Activated CD8-positive, alpha-beta memory T cell treated with anti-CD3 and anti-CD28 coated beads for 36 hours (primary cell): ENCODE measurements at regions not wholly inside any gene's neighbourhood (a gene's known extent, or its start where the extent isn't known, plus 50 kb on each side); places are given as distances from the start of the nearest gene placed in this dataset.
"Not testable (repeated sequence)": the region's sequence is repeated elsewhere in the genome, so short reads cannot be mapped to it uniquely, and the experiment has no call there.

Experiments
- CTCF ChIA-PET: fragments of 350-600 bp; sonication (Branson Sonifier 250); formaldehyde crosslinking; loops from one replicate; lab custom pipeline; 2021; ENCODE audit warnings: antibody characterized with exemption; lab: Charles Lee
- POLR2A ChIA-PET: fragments of 350-600 bp; sonication (Branson Sonifier 250); formaldehyde crosslinking; loops from one replicate; lab custom pipeline; 2021; ENCODE audit warnings: antibody characterized with exemption; lab: Charles Lee

GRCh38 chr16:47834485-47835024 lies 321.2 kb downstream of the ABCC12 start:
- ChIA-PET CTCF (no interaction called here), POLR2A (no interaction called here)

GRCh38 chr16:47833771-47834170 lies 322.0 kb downstream of the ABCC12 start:
- POLR2A ChIA-PET, result no interaction called here
- CTCF ChIA-PET, result no interaction called here

GRCh38 chr16:47829850-47830600 lies 325.8 kb downstream of the ABCC12 start:
- CTCF ChIA-PET, result interaction anchor here (1.1 kb wide), 1 partner anchor 28 kb away, joined by 3 read pairs; no protein-coding TSS in a partner anchor
- POLR2A ChIA-PET, result no interaction called here

DNA sequence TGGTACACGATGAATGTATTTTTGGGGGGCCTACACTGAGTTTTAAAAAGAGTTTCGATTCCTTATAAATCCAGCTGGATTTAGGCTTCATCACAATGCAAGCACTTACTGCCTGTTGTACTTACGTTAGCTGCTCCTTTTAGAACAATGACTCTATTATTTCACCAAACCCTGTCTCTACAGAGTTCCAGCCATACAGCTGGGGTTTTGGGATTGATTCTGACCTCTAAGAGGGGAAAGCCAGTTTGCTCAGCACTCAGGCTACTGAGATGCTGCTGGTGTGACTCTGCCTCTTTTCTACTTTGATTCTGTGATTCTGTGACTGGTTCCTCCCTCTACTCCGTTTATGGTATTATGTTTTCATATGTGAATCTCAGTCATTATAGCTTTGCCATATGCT lies 329.7 kb downstream of the ABCC12 start:
- POLR2A ChIA-PET, result no interaction called here
- CTCF ChIA-PET, result no interaction called here

DNA sequence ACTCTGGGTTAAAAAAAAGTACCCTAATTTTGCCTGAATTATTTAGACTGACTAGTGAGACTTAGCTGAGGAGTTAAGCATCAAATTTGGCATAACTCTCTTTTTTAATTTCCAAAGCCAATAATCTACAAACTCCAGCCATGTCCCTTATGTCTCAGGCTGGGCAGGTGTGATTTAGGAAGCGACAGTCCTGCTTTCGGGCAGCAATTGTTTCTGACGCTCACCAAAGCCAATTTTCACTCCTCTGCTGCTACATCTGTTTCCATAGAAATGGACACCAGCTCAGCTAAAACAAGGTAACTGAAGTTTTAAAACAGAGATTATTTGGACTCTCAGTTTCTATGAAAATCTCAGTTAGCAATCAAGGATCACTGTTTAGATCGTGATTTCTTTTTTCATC lies 338.7 kb downstream of the ABCC12 start:
- ChIA-PET CTCF (interaction anchor here (0.6 kb wide), 1 partner anchor 380 kb away, joined by 4 read pairs; no protein-coding TSS in a partner anchor), POLR2A (no interaction called here)

DNA sequence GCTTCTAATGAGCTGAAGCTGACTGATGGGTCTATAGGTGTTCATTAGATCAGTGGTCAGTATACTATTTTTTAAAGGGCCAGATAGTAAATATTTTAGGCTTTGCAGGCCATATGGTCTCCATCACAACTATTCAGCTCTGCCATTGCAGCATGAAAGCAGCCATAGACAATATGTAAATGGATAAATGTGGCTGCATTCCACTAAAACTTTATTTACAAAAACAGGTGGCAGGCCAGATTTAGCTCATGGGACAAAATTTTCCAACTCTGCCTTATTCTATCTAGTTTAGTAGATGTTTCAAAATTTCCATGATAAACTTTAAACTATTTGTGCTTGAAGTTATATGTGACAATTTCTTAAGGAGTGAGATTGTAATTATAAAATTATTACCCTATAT lies 339.3 kb downstream of the ABCC12 start:
- CTCF ChIA-PET, result no interaction called here
- POLR2A ChIA-PET, result no interaction called here

DNA sequence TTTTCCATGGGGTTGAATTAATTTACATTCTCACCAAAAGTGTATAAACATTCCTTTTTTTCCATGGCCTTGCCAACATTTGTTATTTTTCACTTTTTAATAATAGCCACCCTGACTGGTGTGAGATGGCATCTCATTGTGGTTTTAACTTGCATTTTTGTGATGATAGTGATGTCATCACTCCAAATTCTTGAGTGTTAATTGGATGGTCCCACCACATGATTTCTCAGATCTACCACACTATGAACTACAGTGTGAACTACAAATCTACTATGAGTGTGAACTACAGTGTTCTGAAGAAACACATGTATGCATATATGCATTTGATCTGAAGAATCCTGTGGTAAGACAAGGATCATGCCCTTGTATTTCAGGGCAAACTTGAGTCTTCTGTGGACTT lies 340.1 kb downstream of the ABCC12 start:
- POLR2A ChIA-PET, result no interaction called here
- CTCF ChIA-PET, result no interaction called here

DNA sequence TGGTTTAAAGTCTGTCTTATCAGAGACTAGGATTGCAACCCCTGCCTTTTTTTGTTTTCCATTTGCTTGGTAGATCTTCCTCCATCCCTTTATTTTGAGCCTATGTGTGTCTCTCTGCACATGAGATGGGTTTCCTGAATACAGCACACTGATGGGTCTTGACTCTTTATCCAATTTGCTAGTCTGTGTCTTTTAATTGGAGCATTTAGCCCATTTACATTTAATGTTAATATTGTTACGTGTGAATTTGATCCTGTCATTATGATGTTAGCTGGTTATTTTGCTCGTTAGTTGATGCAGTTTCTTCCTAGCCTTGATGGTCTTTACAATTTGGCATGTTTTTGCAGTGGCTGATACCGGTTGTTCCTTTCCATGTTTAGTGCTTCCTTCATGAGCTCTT lies 344.0 kb downstream of the ABCC12 start:
- CTCF ChIA-PET, POLR2A ChIA-PET: not testable (repeated sequence)

DNA sequence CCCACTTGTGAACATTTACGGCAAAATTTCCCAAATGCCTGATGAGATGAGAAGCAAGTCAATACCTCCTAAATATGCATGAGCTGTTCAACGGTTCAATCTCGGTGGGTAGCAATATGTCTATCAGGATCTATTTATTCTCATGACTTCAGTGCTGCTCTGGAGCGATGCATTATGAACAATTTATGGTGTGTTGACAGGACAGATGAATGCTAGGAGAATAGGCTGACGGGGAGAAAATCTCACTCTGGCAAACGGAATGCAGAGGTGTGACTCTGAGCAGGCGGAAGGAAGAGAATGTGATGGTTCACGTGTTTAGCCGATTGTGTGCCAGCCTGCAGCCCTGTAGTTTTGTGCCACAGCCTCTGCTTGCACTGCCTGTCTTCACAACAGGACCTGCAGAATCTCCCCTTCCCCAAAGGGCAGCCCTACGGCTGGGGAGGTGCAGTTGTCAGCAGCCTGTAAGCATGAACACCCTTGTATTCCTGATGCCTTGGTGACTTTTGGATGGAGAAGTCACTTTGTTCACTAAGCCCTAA lies 345.2 kb downstream of the PHKB start:
- POLR2A ChIA-PET, result no interaction called here
- CTCF ChIA-PET, result no interaction called here

GRCh38 chr16:47787696-47788095 lies 326.6 kb downstream of the PHKB start:
- CTCF ChIA-PET, result no interaction called here
- POLR2A ChIA-PET, result no interaction called here

- CTCF ChIA-PET, result no interaction called here
- POLR2A ChIA-PET, result no interaction called here
Observed at GRCh38 chr16:47781673-47782072, 320.5 kb downstream of the PHKB start.

- POLR2A ChIA-PET, result no interaction called here
- CTCF ChIA-PET, result no interaction called here
Observed at GRCh38 chr16:47780213-47780875, 319.2 kb downstream of the PHKB start.

DNA sequence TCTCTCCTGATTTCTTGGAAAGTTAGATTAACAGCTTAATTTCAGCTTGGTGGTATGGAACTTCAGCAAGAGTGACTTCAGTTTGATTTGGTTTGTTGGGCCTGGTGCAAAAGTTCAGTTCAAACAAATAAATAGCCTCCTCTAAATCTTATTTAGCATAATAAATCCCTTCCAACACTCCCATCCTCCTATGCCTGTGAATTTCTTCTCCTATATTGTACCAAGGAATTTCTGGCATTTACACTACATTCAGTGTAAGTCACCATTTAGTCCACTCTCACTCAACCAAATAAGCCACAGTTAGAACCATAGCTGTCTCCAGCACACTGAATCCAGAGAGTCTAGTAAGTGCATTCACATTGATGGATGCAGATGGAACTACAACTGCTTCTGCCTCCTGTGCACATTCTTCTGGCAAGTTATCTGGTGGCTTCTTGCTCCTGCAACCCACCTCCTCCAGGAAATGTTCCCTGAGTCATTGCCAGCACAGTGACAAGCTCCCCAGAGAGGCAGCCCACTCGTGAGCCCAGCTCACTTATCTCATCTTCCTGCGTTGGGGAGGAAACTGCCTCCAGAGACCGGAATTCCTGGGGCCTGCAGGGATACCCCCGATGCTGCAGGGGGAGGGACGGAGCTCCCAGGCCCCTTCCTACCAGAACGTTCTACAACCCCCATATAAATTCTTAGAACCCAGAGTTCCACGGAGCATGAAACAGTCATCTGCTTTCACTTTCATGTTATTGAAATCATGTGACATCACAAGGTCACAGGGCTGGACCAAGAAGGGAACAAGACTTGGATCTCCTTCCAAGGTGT lies 318.3 kb downstream of the PHKB start:
- CTCF ChIA-PET, result no interaction called here
- POLR2A ChIA-PET, result no interaction called here

DNA sequence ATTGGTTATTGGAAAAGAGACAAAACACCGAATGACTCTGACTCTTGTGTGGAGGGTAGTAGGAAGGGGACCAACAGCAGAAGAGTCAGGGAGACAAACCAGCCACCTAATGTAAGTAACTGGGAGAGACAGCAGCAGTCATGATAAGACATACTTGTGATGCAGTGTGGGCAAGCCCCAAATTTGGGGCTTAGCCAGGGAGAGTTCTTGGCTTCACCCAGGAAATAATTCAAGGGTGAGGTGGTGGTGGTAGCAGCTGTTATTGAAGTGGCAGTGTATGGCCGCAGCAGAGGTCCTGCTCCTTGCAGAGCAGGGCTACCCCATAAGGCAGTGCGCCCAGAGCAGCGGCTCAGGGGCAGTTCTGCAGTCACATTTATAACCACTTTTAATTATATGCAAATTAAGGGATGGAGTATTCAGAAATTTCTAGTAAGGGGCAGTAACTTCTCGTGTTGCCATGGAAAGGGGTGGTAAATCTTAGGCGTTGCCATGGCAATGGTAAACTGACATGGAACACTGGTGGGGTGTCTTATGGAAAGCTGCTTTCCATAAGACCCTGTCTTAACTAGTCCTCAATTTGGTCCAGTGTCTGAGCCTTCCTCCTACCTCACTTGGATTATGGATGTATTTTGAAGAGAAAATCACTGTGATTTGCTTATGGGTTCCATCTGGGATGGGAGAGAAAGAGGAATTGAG lies 317.1 kb downstream of the PHKB start:
- ChIA-PET CTCF (no interaction called here), POLR2A (no interaction called here)

DNA sequence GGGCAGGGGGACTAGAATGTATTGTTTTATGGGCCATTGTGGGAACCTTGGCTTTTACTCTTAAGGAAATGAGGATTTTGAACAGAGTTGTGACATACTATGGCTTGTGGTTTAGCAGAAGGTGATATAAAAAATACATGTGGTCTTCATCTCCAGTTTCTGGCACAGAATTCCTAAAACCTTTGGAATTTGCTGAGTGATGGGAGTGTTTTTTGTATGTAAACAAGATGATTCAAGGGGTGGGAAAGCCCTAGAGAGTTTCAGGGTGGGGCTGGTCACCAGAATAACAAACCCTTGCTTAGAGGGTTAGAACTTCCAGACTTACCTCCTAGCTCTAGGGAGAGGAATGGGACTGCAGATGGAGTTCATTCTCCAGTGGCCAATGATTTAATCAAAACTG lies 316.1 kb downstream of the PHKB start:
- ChIA-PET POLR2A (no interaction called here), CTCF (no interaction called here)

DNA sequence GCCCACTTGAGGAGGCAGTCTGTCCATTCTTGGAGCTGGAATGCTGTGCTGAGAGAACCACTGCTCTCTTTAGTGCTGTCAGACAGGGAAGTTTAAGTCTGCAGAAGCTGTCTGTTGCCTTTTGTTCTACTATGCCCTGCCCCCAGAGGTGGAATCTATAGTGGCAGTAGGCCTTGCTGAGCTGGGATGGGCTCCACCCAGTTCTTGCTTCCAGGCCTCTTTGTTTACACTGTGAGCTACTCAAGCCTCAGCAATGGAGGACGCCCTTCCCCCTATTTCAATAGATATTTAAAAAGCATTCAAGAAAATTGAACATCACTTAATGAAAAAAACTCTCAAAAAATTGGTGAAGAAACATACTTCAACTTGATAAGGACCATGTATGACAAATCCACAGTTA lies 313.5 kb downstream of the PHKB start:
- CTCF ChIA-PET, result no interaction called here
- POLR2A ChIA-PET, result no interaction called here

DNA sequence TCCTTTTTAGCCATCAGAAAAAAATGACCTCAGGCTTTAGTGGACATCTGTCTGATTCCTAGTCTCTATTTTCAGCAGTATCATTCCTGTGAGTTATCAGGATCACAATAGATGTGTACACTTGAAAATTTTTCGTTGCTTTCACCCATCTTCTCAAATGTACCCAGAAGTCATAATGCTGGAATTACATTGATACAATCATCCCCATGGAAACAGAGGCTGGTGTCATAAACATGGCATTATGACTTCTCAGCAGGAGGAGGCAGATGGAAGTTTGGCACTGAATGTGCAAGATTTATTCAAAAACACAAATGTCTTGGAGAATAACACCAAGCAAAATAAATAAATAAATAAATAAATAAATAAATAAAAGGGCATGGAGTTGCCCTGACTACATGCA lies 292.5 kb downstream of the PHKB start:
- ChIA-PET CTCF (no interaction called here), POLR2A (no interaction called here)
